NT2/D1 (cell line): ENCODE measurements at regions not wholly inside any gene's neighbourhood (a gene's known extent, or its start where the extent isn't known, plus 50 kb on each side); places are given as distances from the start of the nearest gene placed in this dataset.

ENCODE experiments used
- SUZ12 ChIP-seq: IDR thresholded peaks from 2 replicates; pipeline ENCODE4 v1.6.1; 2011; ENCODE audit not compliant: insufficient read length, insufficient read depth; ENCODE audit errors: extremely low read depth
- ZNF274 ChIP-seq: IDR thresholded peaks from 2 replicates; pipeline ENCODE4 v1.6.1; 2011; ENCODE audit warnings: mild to moderate bottlenecking, low read depth, low read length

GRCh38 chr4:101695176-101695575 lies 95.4 kb upstream of the BANK1 start:
- TF ChIP-seq SUZ12 = no peak
- TF ChIP-seq ZNF274 = no peak
